GM21825 (cell line): ENCODE measurements at regions not wholly inside any gene's neighbourhood (a gene's known extent, or its start where the extent isn't known, plus 50 kb on each side); places are given as distances from the start of the nearest gene placed in this dataset.

Experiments used
- ATAC-seq: cut with Tn5 transposase; IDR thresholded peaks from one replicate; pipeline ENCODE4 v1.9.1; 2021; ENCODE audit warnings: mild to moderate bottlenecking, moderate library complexity; ENCODE audit not compliant: unreplicated experiment

- ATAC-seq = peak; percentile 21
Measured at GRCh38 chr13:73767747-73768315, 366.4 kb downstream of the KLF12 start.

- peak; percentile 35 for ATAC-seq
Measured at GRCh38 chr13:73767191-73767741, 366.9 kb downstream of the KLF12 start.

GRCh38 chr13:73765651-73766384, 368.4 kb downstream of the KLF12 start:
- ATAC-seq = peak; percentile 83

- ATAC-seq = no peak
Measured at GRCh38 chr13:73759434-73759833, 374.8 kb downstream of the KLF12 start.

GRCh38 chr13:73757481-73758233, 376.5 kb downstream of the KLF12 start:
- no peak for ATAC-seq

GRCh38 chr13:73754727-73755292, 379.4 kb downstream of the KLF12 start:
- peak; percentile 70 for ATAC-seq

- ATAC-seq = no peak
Measured at GRCh38 chr13:73754241-73754640, 380.0 kb downstream of the KLF12 start.

GRCh38 chr13:73751290-73751689, 382.9 kb downstream of the KLF12 start:
- no peak for ATAC-seq

- ATAC-seq = no peak
Measured at GRCh38 chr13:73748404-73748803, 385.8 kb downstream of the KLF12 start.

GRCh38 chr13:73745190-73745589, 389.0 kb downstream of the KLF12 start:
- ATAC-seq = no peak

- no peak for ATAC-seq
Measured at GRCh38 chr13:73742982-73743381, 391.2 kb downstream of the KLF12 start.

- no peak for ATAC-seq
Measured at GRCh38 chr13:73741742-73742141, 392.5 kb downstream of the KLF12 start.

- ATAC-seq = no peak
Measured at GRCh38 chr13:73741111-73741510, 393.1 kb downstream of the KLF12 start.

- ATAC-seq = no peak
Measured at GRCh38 chr13:73740666-73741065, 393.5 kb downstream of the KLF12 start.

- no peak for ATAC-seq
Measured at GRCh38 chr13:73739394-73739793, 394.8 kb downstream of the KLF12 start.

- no peak for ATAC-seq
Measured at GRCh38 chr13:73738626-73739025, 395.6 kb downstream of the KLF12 start.

GRCh38 chr13:73737214-73737613, 397.0 kb downstream of the KLF12 start:
- ATAC-seq = no peak

GRCh38 chr13:73733706-73734105, 400.5 kb downstream of the KLF12 start:
- ATAC-seq = no peak

GRCh38 chr13:73732350-73732749, 401.9 kb downstream of the KLF12 start:
- ATAC-seq = no peak

- ATAC-seq = no peak
Measured at GRCh38 chr13:73731564-73731963, 402.6 kb downstream of the KLF12 start.

- no peak for ATAC-seq
Measured at GRCh38 chr13:73730014-73730413, 404.2 kb downstream of the KLF12 start.
